Erythroblast (primary cell): ENCODE measurements at regions not wholly inside any gene's neighbourhood (a gene's known extent, or its start where the extent isn't known, plus 50 kb on each side); places are given as distances from the start of the nearest gene placed in this dataset.

Experiments
- GATA1 ChIP-seq: IDR thresholded peaks from 2 replicates; pipeline ENCODE4 v1.6.1; 2011; ENCODE audit warnings: low read depth, mild to moderate bottlenecking, control low read depth, low read length, moderate library complexity
- POLR2A ChIP-seq: IDR thresholded peaks from 2 replicates; pipeline ENCODE4 v1.6.1; 2011; ENCODE audit warnings: mild to moderate bottlenecking, low read length

- no peak for TF ChIP-seq POLR2A
- TF ChIP-seq GATA1, result no peak
These were observed 334.8 kb downstream of the TEX13C start for GRCh38 chrX:125654501-125654900.
